Esophagus mucosa (tissue), 1 donor: ENCODE measurements at regions not wholly inside any gene's neighbourhood (a gene's known extent, or its start where the extent isn't known, plus 50 kb on each side); places are given as distances from the start of the nearest gene placed in this dataset.

ENCODE experiments used
- ATAC-seq: fragments of 200-7000 bp; cut with Tn5 transposase; one replicate; pipeline ENCODE4 v1.9.1; 2020
- donor health status: DM: yes; HTN: yes; CAD: no.

- no peak for ATAC-seq
Measured at GRCh38 chr7:50208378-50208982, 96.0 kb upstream of the IKZF1 start.

- no peak for ATAC-seq
Measured at GRCh38 chr7:50207686-50208255, 96.7 kb upstream of the IKZF1 start.

- ATAC-seq = peak; percentile 21
Measured at GRCh38 chr7:50207251-50207564, 97.3 kb upstream of the IKZF1 start.

- peak; percentile 36 for ATAC-seq
Measured at GRCh38 chr7:50206453-50207250, 97.9 kb upstream of the IKZF1 start.

GRCh38 chr7:50205011-50205410 lies 99.5 kb upstream of the IKZF1 start:
- no peak for ATAC-seq

- ATAC-seq = no peak
Measured at GRCh38 chr7:50204581-50204980, 99.9 kb upstream of the IKZF1 start.

- ATAC-seq = no peak
Measured at GRCh38 chr7:50203521-50203920, 101.0 kb upstream of the IKZF1 start.

- no peak for ATAC-seq
Measured at GRCh38 chr7:50202052-50202555, 102.4 kb upstream of the IKZF1 start.

- no peak for ATAC-seq
Measured at GRCh38 chr7:50199824-50200223, 104.7 kb upstream of the IKZF1 start.

- peak; percentile 26 for ATAC-seq
Measured at GRCh38 chr7:50197549-50197948, 104.5 kb upstream of the ZPBP start.

GRCh38 chr7:50196719-50197118 lies 103.7 kb upstream of the ZPBP start:
- no peak for ATAC-seq

GRCh38 chr7:50190776-50191175 lies 97.7 kb upstream of the ZPBP start:
- no peak for ATAC-seq

- no peak for ATAC-seq
Measured at GRCh38 chr7:50189371-50189770, 96.3 kb upstream of the ZPBP start.

- ATAC-seq = no peak
Measured at GRCh38 chr7:50185951-50186682, 93.1 kb upstream of the ZPBP start.

GRCh38 chr7:50185208-50185607 lies 92.2 kb upstream of the ZPBP start:
- ATAC-seq = no peak

GRCh38 chr7:50184271-50184990 lies 91.4 kb upstream of the ZPBP start:
- ATAC-seq = no peak

- no peak for ATAC-seq
Measured at GRCh38 chr7:50182759-50183158, 89.7 kb upstream of the ZPBP start.

GRCh38 chr7:50181081-50181480 lies 88.0 kb upstream of the ZPBP start:
- ATAC-seq = no peak

- no peak for ATAC-seq
Measured at GRCh38 chr7:50178166-50178565, 85.1 kb upstream of the ZPBP start.

GRCh38 chr7:50174948-50175347 lies 81.9 kb upstream of the ZPBP start:
- ATAC-seq = no peak

- ATAC-seq = no peak
Measured at GRCh38 chr7:50166997-50167965, 74.2 kb upstream of the ZPBP start.
